HG03060 (cell line): ENCODE measurements at regions not wholly inside any gene's neighbourhood (a gene's known extent, or its start where the extent isn't known, plus 50 kb on each side); places are given as distances from the start of the nearest gene placed in this dataset.
"Not testable (repeated sequence)": the region's sequence is repeated elsewhere in the genome, so short reads cannot be mapped to it uniquely, and the experiment has no call there.

ENCODE experiments used
- ATAC-seq: cut with Tn5 transposase; IDR thresholded peaks from one replicate; pipeline ENCODE4 v1.9.1; 2021; ENCODE audit warnings: low read depth, moderate number of reproducible peaks; ENCODE audit not compliant: unreplicated experiment

DNA sequence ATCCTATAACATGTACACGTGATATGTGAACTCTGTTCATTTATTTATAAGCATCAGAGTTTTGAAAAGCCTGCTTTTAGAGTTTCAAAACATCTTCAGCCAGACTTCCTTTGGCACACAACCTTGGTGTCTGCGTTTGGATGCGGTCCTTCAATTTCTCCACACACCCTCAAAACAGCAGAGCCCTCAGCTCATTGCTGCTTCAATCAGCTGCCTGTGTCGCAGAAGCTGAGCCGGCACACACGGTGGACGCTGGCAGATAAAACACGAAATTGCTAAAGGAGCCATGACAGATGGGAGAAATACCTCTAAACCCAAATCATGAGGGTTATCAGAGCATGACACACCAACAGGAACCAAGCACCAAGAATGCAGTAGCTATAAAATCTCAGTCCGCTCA is 396.4 kb upstream of the AKR1E2 start:
- ATAC-seq: no peak

DNA sequence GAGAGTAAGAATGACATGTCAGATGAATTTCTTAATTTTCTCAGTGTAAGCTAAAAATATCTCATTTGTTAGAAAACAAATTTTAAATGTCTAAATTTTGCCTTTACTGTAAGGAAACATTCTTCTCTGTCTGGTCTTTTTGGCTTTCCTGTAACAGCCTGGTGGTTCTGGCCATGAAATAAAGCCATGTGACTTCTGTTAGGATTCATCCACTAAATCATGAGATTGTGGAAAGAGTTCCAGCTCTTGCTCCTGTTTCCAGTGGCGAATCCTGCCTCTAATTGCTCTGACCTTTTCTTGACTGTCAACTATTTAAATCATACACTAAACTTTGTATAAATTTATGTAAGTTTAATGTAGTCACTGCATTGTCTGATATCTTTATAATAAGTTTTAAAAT is 398.5 kb upstream of the AKR1E2 start:
- ATAC-seq: no peak

DNA sequence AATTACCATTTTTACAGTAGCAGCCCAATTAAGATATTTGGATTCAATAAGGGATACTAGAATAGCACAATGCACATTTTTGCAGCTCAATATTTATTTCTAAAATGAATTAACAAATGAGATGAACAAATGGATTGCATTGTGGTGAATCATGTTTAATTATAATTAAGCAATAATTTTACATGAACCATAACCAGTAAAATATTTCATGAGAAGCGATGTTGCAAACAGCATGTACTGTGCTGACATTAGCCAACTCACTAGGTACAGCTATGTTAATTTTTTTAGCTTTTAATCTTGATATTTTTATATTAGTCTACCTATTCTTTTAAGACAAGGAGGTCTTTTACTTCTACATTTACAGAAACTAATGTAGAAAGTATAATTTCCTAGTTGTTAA is 399.1 kb upstream of the AKR1E2 start:
- no peak for ATAC-seq

DNA sequence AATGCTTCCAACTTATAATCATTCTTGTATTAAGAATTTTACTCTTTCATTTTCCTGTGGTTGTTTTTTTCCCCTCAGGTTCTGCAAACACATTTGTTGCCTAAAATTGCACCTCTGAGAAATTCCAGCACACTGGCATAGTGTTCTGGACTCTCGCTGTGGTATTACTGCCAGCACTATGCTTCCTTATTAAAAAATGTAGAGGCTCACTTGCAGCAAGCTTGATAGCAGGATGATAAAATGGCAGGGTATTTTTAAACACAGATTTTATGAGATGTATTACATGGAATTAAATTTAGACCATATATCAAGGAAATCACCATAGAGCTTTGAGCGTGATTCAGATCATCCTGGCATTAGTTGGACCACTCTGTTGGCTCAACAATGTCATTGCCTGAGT is 416.7 kb upstream of the AKR1E2 start:
- no peak for ATAC-seq

DNA sequence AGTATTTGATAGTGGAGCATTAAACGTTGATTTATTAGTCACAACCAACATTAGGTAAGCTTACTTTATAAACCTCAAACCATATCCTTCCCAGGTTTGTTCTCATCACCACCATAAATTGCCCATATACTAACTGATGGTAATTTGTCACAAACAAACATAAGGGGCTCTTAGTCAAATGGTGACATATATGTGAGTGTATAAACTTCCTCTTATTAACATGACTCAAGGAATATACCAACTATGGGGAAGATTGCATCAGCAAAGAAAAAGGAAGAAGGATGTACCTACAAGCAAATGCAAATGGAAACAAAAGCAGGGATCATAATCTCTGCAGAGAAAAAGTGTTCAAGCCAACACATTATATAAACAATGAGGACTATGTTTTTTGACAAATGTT is 418.2 kb upstream of the AKR1E2 start:
- no peak for ATAC-seq

DNA sequence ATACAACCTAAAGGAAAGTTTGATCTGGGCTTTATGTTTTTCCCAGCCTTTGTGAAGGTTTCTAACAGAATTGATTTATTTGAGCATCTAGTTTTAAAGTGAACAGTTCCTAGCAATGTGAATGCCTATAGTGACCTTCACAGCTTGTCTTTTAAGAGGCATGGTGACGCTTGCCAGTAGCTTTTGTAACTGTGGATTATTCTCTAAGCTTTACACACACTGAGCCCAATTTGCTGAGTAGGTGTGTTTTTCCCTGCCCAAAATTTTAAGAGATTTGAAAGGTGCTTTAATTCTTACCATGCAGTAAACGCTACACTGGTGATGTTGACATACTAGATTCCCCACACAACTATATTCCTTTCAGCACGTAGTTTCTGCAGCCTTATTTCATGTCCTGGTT is 420.2 kb upstream of the AKR1E2 start:
- no peak for ATAC-seq

DNA sequence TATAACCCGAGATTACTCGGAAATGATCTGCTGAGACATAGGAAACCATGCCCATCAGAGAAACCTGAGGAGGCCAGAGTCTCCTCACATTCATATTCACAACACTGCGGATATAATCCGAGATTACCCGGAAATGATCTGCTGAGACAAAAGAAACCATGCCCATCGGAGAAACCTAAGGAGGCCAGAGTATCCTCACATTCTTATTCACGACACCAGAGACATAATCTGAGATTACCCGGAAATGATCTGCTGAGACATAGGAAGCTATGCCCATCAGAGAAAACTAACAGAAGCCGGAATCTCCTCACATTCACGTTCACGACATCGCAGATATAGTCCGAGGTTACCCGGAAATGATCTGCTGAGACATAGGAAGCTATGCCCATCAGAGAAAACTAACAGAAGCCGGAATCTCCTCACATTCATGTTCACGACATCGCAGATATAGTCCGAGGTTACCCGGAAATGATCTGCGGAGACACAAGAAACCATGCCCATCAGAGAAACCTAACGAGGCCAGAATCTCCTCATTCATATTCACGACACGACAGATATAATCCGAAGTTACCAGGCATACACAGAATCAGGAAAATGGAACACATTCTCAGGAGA is 422.3 kb upstream of the AKR1E2 start:
- no peak for ATAC-seq

DNA sequence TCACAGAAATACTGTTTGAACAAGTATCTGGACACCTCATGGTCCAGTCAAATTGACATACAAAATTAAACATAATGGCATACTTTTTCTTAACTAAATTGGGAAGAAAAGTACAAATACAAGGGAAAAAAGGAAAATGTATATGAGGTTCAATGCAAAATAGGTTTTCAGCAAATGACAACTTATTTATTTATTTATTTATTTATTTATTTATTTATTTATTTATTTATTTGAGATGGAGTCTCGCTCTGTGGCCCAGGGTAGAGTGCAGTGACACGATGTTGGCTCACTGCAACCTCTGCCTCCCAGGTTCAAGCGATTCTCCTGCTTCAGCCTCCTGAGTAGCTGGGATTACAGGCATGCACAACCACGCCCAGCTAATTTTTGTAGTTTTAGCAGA is 424.9 kb upstream of the AKR1E2 start:
- ATAC-seq: not testable (repeated sequence)

DNA sequence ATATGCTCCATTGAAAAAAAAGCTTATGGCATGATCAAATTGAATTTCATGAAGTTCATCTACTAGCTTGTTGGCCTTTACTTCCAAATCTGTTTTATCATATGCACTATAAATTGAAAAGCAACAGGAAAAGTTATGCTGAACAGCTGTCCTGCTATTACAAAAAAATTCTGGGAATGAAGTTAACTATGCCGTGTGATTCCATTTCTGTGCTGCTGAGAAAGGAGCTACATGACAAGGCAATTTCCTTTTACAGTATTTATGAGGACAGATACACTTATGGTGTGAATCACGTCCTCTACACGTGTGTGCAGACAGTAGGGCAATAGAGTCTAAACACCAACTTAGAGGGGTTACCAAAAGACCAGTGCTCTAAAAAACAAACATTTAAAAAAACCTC is 426.5 kb upstream of the AKR1E2 start:
- no peak for ATAC-seq

DNA sequence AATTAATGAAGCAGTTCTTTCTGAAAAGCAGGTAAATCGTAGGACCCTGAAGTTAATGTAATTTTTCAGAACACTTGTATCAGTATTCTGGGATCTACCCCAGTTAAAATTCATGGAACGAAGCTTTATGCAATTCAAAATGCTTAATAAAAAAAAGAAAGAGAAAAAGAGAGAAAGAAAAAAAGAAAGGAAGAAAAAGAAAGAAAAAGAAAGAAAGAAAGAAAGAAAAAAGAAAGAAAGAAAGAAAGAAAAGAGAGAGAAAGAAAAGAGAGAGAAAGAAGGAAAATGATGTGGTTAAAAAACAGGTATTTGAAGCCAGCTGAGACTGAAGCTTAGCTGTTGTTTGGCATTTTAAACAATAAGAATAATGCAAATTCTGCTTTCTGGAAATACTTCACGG is 427.4 kb upstream of the AKR1E2 start:
- no peak for ATAC-seq

DNA sequence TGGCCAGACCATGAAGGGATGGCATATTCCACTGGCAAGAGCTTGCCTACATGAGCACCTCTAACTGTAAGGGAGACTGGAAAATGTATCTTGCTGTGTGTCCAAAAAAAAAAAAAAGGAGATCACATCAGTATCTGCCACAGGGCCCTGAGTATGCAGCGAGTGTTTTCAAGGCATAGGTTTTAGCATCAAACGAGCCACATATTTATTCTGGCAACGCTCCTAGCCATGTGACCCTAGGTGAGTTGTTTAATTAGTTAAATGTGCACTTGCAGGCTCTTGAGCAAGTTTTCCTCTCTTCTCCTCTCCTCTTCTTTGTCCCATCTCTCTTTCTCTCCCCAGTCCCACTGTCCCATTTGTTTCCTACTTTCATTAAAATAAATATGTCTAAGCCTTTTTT is 428.7 kb upstream of the AKR1E2 start:
- ATAC-seq: no peak

DNA sequence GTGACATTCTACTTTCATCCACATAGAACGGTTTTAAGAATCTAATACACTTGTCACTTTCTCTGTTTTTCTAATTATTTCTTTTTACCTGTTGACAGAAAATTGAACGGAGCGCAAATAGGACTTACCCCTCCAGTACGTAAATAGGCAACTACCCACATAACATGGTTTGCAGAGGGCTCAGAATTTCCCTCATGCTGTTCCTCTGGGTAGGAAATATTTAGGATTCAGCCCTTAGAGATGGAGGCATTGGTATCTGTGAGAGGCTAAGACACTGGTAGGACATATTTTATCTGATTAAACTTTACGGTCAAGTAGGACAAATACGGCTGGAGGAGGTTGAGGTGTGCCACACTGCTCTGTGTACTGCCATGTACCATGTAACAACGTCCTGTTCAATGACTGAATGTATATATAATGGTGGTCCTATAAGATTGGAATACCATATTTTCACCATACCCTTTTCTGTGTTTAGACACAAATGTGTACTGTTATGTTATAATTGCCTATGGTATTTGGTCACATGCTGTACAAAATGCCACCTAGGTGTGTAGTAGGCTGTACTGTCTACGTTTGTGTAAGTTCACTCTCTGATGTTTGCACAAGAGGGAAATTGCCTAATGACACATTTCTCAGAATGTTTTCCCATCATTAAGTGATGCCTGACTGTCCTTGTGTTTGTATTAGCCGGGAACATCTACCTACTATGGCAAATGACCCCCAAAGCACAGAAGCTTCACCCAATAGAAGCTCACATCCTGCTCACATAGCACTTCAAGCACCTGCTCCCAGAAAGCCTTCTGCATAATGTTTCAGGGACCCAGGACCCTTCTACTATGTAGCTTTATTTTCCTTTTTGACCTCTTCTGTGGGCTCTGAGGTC is 429.4 kb upstream of the AKR1E2 start:
- no peak for ATAC-seq

DNA sequence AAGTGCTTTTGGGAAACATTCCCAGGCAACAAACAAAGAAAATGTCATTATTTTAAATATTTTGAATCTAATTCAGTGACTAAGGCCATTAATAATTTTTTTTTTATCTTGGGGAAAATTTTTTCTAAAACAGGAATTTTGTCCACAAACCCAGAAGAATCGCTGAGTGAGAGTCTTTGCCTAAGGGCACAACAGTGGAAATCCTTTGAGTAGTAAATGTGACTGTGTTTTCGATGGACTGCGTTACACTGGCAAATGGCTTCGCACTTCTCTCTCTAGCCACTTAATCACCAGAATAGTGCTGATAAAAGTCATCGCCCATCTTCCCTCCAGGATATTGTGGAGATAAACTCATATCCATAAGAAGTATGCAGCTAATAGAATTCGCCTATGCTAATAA is 430.3 kb upstream of the AKR1E2 start:
- no peak for ATAC-seq

DNA sequence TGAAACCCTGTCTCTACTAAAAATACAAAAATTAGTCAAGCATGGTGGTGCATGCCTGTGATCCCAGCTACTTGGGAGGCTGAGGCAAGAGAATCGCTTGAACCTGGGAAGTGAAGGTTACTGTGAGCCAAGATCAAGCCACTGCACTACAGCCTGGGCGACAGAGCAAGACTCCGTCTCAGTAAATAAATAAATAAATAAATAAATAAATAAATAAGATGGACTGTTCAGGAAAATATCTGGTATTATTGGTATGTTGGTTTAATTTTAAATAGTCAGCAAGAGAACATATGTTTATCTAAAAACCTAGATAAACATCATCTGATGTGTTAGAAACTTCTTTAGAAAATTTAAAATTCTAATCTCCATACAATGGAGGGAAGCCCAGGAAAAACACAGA is 431.6 kb upstream of the AKR1E2 start:
- not testable (repeated sequence) for ATAC-seq

DNA sequence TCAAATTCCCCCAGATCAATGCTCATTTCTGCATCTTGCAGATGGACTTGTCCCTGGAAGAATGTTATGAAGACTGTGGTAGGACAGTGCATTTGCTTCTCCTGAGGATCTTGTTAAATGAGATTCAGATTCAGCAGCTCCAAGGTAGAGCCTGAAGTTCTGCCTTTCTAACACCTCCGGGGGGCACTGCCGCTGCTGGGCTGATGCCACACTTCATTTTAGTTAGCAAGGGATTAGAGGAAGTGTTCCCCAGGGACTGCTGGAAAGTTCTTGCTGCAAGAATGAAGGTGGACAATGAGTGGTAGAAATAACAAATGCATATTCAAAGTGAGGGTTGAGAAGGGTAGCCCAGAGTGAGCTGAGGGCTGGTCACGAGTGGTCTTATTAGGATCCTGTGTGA is 434.3 kb upstream of the AKR1E2 start:
- ATAC-seq: no peak

DNA sequence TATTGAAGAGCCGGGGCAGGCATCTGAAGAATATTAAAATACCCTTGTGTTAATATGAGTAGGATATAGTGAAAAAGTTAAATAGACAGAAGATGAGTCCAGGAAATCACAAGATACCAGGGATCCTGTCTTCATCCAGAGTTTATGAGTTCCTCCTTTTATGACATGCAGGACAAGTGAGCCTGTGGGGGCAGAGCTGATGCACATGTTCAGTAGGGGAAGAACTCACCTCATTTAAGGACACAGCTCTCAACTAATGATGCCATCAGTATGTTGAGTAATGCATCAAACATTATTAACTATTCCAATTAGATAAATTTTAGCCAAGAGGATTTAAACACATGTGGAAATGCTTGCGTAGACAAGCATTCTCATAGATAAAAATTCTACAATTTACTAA is 435.8 kb upstream of the AKR1E2 start:
- no peak for ATAC-seq

DNA sequence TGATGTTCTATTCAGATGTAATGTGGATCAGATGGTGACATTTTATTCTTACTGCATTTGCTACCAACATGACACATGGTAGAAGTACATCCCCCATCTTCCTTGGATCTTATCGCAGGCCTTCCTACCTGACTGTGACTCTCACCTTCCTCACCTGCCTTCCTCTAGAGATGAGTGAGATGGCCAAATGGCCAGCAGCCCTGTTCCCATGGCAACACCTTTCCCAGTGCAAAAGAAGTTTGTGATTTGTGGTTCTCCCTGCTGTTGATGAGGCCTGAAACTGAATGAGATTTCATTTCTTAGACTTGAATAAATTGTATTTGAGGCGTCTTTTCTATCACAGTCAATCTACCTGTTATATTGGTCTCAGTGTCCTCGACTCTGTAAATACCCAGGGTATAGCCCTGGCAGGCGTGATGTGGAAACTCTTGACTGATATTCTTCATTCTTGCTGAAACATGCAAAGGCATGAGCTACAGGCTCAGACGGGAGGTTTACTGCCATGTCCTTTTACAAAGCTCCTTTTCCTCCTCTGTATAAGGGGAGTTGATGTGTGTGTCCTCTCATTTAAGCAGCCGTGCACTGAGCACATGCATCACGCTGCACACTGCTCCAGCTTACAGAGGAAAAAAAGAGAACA is 440.7 kb upstream of the AKR1E2 start:
- no peak for ATAC-seq

DNA sequence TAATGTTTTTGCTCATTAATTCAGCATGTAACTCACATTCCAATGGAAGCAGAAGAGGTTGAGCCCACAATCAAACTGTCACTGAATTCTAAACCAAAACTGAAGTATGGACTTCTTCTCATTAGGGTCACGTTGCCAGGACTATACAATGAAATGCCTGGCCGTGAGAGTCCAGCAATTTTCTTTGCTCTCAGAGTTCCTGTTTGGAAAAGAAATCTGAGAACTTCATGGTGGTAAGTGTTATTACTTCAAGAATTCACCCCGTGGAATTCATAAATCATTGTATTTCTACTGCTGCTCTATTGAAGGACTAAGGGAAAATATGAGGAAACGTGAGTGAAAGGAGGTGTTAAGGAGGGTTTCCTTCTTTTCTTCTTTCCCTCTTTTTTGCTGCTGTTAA is 441.8 kb upstream of the AKR1E2 start:
- ATAC-seq: no peak

DNA sequence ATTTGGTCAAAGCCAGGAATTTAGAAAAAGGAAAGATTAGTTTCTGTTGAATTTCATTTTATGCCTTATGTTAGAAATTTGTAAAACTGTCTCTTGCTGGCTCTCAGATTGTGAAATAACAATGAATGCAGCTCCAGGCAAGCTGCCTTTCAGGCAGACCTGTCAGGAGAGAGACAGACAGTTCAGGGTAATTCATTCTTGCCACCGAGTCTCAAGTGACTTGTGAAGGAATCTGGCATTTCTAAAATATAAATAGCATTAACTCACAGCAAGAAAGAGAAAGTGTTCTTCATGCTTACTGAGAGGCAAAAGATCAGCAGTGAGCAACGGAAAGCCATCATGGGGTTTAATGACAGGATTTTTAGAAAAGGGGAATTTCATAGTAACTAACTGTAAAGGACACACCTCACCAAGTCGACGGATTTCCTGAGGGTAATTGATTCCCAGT is 442.3 kb upstream of the AKR1E2 start:
- no peak for ATAC-seq

DNA sequence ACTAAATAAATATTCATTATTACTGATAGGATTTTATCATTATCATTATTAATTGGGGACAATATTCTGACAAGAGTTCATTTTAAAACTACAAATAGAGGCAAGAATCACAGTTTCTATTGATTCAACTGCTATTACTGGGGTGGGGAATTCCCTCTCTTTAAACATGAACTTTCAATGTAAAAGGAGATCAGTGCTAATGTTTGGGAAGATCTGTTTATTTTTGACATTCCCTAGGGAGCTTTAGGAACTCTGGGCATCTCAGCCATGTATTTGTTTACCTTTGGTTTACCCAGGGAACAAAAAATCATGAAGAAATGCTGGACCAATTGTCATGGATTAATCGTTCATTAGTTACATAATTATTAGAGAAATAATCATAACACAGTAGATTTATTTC is 443.2 kb upstream of the AKR1E2 start:
- no peak for ATAC-seq

DNA sequence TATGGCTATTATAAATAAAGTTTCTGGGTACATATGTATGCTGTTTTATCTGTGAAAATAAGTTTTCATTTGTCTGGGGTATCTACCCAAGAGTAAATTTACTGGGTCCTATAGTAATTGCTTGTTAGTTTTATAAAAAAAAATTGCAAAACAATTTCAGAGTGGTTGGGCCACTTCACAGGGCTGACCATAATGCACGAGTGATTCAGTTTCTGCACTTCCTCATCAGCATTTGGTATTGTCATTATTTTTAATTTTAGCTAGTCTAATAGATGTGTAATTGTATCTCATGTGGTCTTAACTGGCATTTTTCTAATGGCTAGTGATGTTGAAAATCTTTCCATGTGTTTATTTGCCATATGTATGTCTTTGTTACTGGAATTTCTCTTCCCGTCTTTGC is 452.4 kb upstream of the AKR1E2 start:
- no peak for ATAC-seq

DNA sequence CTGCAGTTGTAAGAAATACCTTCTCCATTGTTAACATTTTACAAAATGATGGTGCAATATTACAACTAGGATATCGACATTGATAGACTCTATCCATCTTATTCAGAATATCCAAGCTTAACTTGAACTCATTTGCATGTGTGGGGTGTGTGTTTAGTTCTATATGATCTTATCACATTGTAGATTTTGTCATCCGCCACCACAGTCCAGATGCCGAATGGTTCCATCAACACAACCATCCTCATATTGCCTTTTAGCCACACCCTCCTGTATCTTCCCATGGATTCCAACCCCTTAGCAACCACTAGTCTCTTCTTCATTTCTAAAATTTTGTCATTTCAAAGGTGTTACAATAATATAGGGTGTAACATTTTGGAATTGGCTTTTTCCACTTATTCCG is 452.9 kb upstream of the AKR1E2 start:
- no peak for ATAC-seq
